IMR-90 (cell line): ENCODE measurements at regions not wholly inside any gene's neighbourhood (a gene's known extent, or its start where the extent isn't known, plus 50 kb on each side); places are given as distances from the start of the nearest gene placed in this dataset.

Experiments used
- ATAC-seq: fragments of 200-7000 bp; cut with Tn5 transposase; 2 replicates; pipeline ENCODE4 v1.9.1; 2020; ENCODE audit warnings: low read depth, mild to moderate bottlenecking, moderate library complexity
- BruUV-seq: library from RNA; stranded (reverse); fragments of 400-500 nt; replicated peaks from 2 replicates; lab custom pipeline; 2021; lab: Mats Ljungman, UMichigan
- CTCF ChIA-PET: fragments of 300-600 bp; formaldehyde crosslinking; extraction: SDS; loops from one replicate; lab custom pipeline; 2021; ENCODE audit warnings: antibody characterized with exemption; lab: Yijun Ruan, JAX
- POLR2A ChIA-PET: fragments of 300-600 bp; sonication (Branson Sonifier 250); formaldehyde crosslinking; loops from one replicate; lab custom pipeline; 2022; ENCODE audit warnings: antibody characterized with exemption; ENCODE audit not compliant: unreplicated experiment; lab: Charles Lee
- DNase-seq: peaks from one replicate; pipeline ENCODE4 v3.0.0; 2013
- H2AFZ ChIP-seq: replicated peaks from 2 replicates; pipeline ENCODE3; 2013; ENCODE audit warnings: low read length, mild to moderate bottlenecking; ENCODE audit not compliant: poor library complexity
- H2AK5ac ChIP-seq: 2 replicates; pipeline ENCODE4 v1.6.1; 2013; ENCODE audit warnings: low read depth, low read length, inconsistent platforms
- H2AK9ac ChIP-seq: replicated peaks from 2 replicates; pipeline ENCODE3; 2013; ENCODE audit warnings: mild to moderate bottlenecking, low read depth, low read length, moderate library complexity; ENCODE audit not compliant: poor library complexity
- H2BK120ac ChIP-seq: 2 replicates; pipeline ENCODE4 v1.6.1; 2013; ENCODE audit warnings: low read depth, low read length, inconsistent platforms
- H2BK15ac ChIP-seq: 3 replicates; pipeline ENCODE4 v1.6.1; 2013; ENCODE audit warnings: low read depth, low read length, inconsistent platforms
- H2BK20ac ChIP-seq: 2 replicates; pipeline ENCODE4 v1.6.1; 2013; ENCODE audit warnings: low read depth, mild to moderate bottlenecking, inconsistent platforms, low read length, moderate library complexity
- H2BK5ac ChIP-seq: 2 replicates; pipeline ENCODE4 v1.6.1; 2013; ENCODE audit warnings: mild to moderate bottlenecking, low read depth, low read length, inconsistent platforms; ENCODE audit not compliant: poor library complexity, severe bottlenecking
- H3K14ac ChIP-seq: replicated peaks from 2 replicates; pipeline ENCODE4 v1.6.1; 2013; ENCODE audit warnings: low read depth, low read length, inconsistent platforms
- H3K18ac ChIP-seq: 2 replicates; pipeline ENCODE4 v1.6.1; 2013; ENCODE audit warnings: low read depth, low read length, control low read depth
- H3K23ac ChIP-seq: 2 replicates; pipeline ENCODE4 v1.6.1; 2013; ENCODE audit warnings: low read depth, low read length, inconsistent platforms
- H3K27ac ChIP-seq: 2 replicates; pipeline ENCODE4 v1.5.1; 2013; ENCODE audit warnings: mild to moderate bottlenecking, control low read depth, low read length; ENCODE audit not compliant: insufficient read depth
- H3K27me3 ChIP-seq: 2 replicates; pipeline ENCODE4 v1.6.1; 2013; ENCODE audit warnings: low read length; ENCODE audit not compliant: control insufficient read depth, insufficient read depth
- H3K36me3 ChIP-seq: 2 replicates; pipeline ENCODE4 v1.6.1; 2013; ENCODE audit warnings: low read length, mixed read lengths; ENCODE audit not compliant: control insufficient read depth, insufficient read depth
- H3K4ac ChIP-seq: 2 replicates; pipeline ENCODE4 v1.6.1; 2013; ENCODE audit warnings: low read depth, low read length, inconsistent platforms
- H3K4me1 ChIP-seq: 2 replicates; pipeline ENCODE4 v1.6.1; 2013; ENCODE audit warnings: low read length, mixed read lengths; ENCODE audit not compliant: control insufficient read depth, insufficient read depth
- H3K4me2 ChIP-seq: 2 replicates; pipeline ENCODE4 v1.6.1; 2013; ENCODE audit warnings: low read depth, mild to moderate bottlenecking, control low read depth, low read length, moderate library complexity
- H3K4me3 ChIP-seq: 2 replicates; pipeline ENCODE4 v1.5.1; 2013; ENCODE audit warnings: low read depth, mild to moderate bottlenecking, control low read depth, low read length, moderate library complexity; ENCODE audit not compliant: insufficient read depth
- H3K56ac ChIP-seq: 2 replicates; pipeline ENCODE4 v1.6.1; 2013; ENCODE audit warnings: low read length, inconsistent platforms; ENCODE audit not compliant: insufficient read depth; ENCODE audit errors: extremely low read depth
- H3K79me1 ChIP-seq, 2 experiments: 2 replicates each; pipeline ENCODE4 v1.6.1; 2013; ENCODE audit warnings: low read length in 2 of 2, inconsistent platforms in 1 of 2, low read depth in 1 of 2
- H3K9ac ChIP-seq: 2 replicates; pipeline ENCODE4 v1.6.1; 2013; ENCODE audit warnings: low read depth, low read length, control low read depth
- H3K9me1 ChIP-seq: 2 replicates; pipeline ENCODE4 v1.6.1; 2013; ENCODE audit warnings: low read length, inconsistent platforms; ENCODE audit not compliant: insufficient read depth
- H3K9me3 ChIP-seq: 2 replicates; pipeline ENCODE4 v1.6.1; 2013; ENCODE audit warnings: low read length; ENCODE audit not compliant: control insufficient read depth, insufficient read depth
- H4K20me1 ChIP-seq: 2 replicates; pipeline ENCODE4 v1.6.1; 2013; ENCODE audit warnings: low read length, inconsistent platforms; ENCODE audit not compliant: insufficient read depth
- H4K5ac ChIP-seq: 2 replicates; pipeline ENCODE4 v1.6.1; 2013; ENCODE audit warnings: mild to moderate bottlenecking, low read depth, low read length, control low read depth
- H4K8ac ChIP-seq, 2 experiments: 2 replicates each; pipeline ENCODE4 v1.6.1; 2013; ENCODE audit warnings: low read depth in 2 of 2, low read length in 2 of 2, control low read depth in 1 of 2, inconsistent platforms in 1 of 2
- H4K91ac ChIP-seq: 2 replicates; pipeline ENCODE4 v1.6.1; 2013; ENCODE audit warnings: low read depth, low read length, inconsistent platforms; ENCODE audit not compliant: insufficient read depth
- BHLHE40 ChIP-seq: fragments of 150-350 bp; IDR thresholded peaks from 2 replicates; pipeline ENCODE4 v1.6.1; 2016; ENCODE audit warnings: mild to moderate bottlenecking, low read depth, low read length
- CEBPB ChIP-seq: IDR thresholded peaks from 2 replicates; pipeline ENCODE4 v1.6.1; 2012; ENCODE audit warnings: low read depth, low read length, improper control_type of control experiment
- CHD1 ChIP-seq: IDR thresholded peaks from 2 replicates; pipeline ENCODE4 v1.6.1; 2012; ENCODE audit warnings: low read depth, low read length, improper control_type of control experiment
- FOS ChIP-seq: fragments of 150-350 bp; IDR thresholded peaks from 2 replicates; pipeline ENCODE4 v1.6.1; 2016; ENCODE audit warnings: low read depth, low read length
- POLR2A ChIP-seq: IDR thresholded peaks from 2 replicates; pipeline ENCODE4 v1.6.1; 2012; ENCODE audit warnings: mild to moderate bottlenecking, low read depth, low read length
- SMC3 ChIP-seq: fragments of 150-350 bp; IDR thresholded peaks from 2 replicates; pipeline ENCODE4 v1.6.1; 2016; ENCODE audit warnings: low read depth, mild to moderate bottlenecking, antibody characterized with exemption, low read length, moderate library complexity
- WGBS, 2 experiments: methylation state at CpG; one replicate each; pipeline versions ENCODE4 v1.1.5 to v1.1.7; 2013; ENCODE audit warnings: missing lambda C conversion rate in 2 of 2; ENCODE audit not compliant: insufficient read length in 1 of 2; ENCODE audit errors: extremely low coverage in 2 of 2; 5-methylcytosine and 5-hydroxymethylcytosine counted together
- dilution Hi-C: fragments of 300-500 bp; cut with HindIII; formaldehyde crosslinking; loops from one replicate; pipeline ENCODE4 v1.14.3; 2018; ENCODE audit warnings: low sequenced_read_pairs; ENCODE audit not compliant: unreplicated experiment
- in situ Hi-C: fragments of 300-500 bp; cut with MboI; formaldehyde crosslinking; loops from 3 replicates; pipeline ENCODE4 v1.14.3; 2019; ENCODE audit warnings: low sequenced_read_pairs, inconsistent platforms, mixed read lengths
- intact Hi-C: fragments of 100-400 bp; cut with micrococcal nuclease; formaldehyde crosslinking; loops from 2 replicates; pipeline ENCODE4 v1.10.0; 2022
- TF ChIP-seq, protein P1 (sequence below): fragments of 150-350 bp; IDR thresholded peaks from 2 replicates; pipeline ENCODE4 v1.6.1; 2016; ENCODE audit warnings: low read depth, mild to moderate bottlenecking, low read length, moderate library complexity, borderline replicate concordance
- TF ChIP-seq, protein P2 (sequence below): conservative IDR thresholded peaks from 2 replicates; pipeline ENCODE4 v1.5.1; 2012; ENCODE audit warnings: mild to moderate bottlenecking, low read depth, low read length, improper control_type of control experiment
- TF ChIP-seq, protein P3 (sequence below): fragments of 150-350 bp; IDR thresholded peaks from 2 replicates; pipeline ENCODE4 v1.6.1; 2017; ENCODE audit warnings: mild to moderate bottlenecking, antibody characterized with exemption, low read length, low read depth

DNA sequence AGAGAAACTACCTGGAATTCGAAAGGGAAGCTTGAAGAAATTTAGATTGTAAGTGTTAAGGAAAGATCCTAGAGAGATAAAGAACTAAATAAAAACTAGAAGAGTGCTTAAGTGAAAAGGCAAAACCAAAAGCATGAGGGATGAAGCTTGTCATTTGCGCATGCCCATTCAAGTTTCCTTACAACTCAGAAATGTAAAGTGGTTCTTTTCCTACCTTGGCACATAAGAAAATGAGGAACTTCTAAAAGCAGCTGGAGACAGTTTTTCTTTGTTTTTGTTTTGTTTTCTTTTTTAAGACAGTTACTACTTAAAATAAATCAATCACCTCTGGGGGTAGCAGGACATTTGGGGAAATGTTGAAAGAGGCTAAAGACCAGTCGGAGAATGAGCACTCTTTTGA lies 1304.4 kb upstream of the PCDH7 start:
- Histone ChIP-seq H3K18ac (no peak overlapping the region), H4K91ac (no peak overlapping the region), H2BK20ac (no peak overlapping the region), H3K4me1 (no peaks in the 10 kb centered on the region), H3K4me2 (no peak overlapping the region), H2BK5ac (no peak overlapping the region), H3K27ac (no peak overlapping the region), H3K4me3 (no peak overlapping the region), H2BK120ac (no peak overlapping the region), H3K79me1 (no peaks in the 10 kb centered on the region), H3K23ac (no peak overlapping the region), H4K20me1 (no peaks in the 10 kb centered on the region), H3K27me3 (no peaks in the 10 kb centered on the region), H2AK5ac (no peak overlapping the region), H2AFZ (no peak overlapping the region), H3K9me3 (no peaks in the 10 kb centered on the region), H3K14ac (no peak overlapping the region), H4K5ac (no peak overlapping the region), H3K4ac (no peak overlapping the region), H2AK9ac (no peak overlapping the region), H4K8ac (no peak overlapping the region), H3K9me1 (no peaks in the 10 kb centered on the region), H3K36me3 (no peaks in the 10 kb centered on the region), H3K56ac (no peak overlapping the region), H3K9ac (no peak overlapping the region), H2BK15ac (no peak overlapping the region)
- ChIA-PET POLR2A (no interaction called here), CTCF (no interaction called here)
- no peak for ATAC-seq
- dilution Hi-C loops (no loop called here), intact Hi-C loops (no loop called here), in situ Hi-C loops (no loop called here)
- TF ChIP-seq CEBPB, result no peak
- TF ChIP-seq, protein P1, sequence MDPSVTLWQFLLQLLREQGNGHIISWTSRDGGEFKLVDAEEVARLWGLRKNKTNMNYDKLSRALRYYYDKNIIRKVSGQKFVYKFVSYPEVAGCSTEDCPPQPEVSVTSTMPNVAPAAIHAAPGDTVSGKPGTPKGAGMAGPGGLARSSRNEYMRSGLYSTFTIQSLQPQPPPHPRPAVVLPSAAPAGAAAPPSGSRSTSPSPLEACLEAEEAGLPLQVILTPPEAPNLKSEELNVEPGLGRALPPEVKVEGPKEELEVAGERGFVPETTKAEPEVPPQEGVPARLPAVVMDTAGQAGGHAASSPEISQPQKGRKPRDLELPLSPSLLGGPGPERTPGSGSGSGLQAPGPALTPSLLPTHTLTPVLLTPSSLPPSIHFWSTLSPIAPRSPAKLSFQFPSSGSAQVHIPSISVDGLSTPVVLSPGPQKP, result no peak
- no peak for TF ChIP-seq FOS
- no peak for TF ChIP-seq CHD1
- TF ChIP-seq, protein P2, sequence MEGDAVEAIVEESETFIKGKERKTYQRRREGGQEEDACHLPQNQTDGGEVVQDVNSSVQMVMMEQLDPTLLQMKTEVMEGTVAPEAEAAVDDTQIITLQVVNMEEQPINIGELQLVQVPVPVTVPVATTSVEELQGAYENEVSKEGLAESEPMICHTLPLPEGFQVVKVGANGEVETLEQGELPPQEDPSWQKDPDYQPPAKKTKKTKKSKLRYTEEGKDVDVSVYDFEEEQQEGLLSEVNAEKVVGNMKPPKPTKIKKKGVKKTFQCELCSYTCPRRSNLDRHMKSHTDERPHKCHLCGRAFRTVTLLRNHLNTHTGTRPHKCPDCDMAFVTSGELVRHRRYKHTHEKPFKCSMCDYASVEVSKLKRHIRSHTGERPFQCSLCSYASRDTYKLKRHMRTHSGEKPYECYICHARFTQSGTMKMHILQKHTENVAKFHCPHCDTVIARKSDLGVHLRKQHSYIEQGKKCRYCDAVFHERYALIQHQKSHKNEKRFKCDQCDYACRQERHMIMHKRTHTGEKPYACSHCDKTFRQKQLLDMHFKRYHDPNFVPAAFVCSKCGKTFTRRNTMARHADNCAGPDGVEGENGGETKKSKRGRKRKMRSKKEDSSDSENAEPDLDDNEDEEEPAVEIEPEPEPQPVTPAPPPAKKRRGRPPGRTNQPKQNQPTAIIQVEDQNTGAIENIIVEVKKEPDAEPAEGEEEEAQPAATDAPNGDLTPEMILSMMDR, result no peak
- no peak for TF ChIP-seq POLR2A
- TF ChIP-seq, protein P3, sequence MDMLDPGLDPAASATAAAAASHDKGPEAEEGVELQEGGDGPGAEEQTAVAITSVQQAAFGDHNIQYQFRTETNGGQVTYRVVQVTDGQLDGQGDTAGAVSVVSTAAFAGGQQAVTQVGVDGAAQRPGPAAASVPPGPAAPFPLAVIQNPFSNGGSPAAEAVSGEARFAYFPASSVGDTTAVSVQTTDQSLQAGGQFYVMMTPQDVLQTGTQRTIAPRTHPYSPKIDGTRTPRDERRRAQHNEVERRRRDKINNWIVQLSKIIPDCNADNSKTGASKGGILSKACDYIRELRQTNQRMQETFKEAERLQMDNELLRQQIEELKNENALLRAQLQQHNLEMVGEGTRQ, result no peak
- TF ChIP-seq BHLHE40, result no peak
- TF ChIP-seq SMC3, result no peak
- no peak for DNase-seq
- no CpG with 5 or more reads among the region's 3 CpGs for WGBS, 2 experiments
- BruUV-seq, result no TSS peak
